Motor neuron (in vitro differentiated cells): ENCODE measurements at regions not wholly inside any gene's neighbourhood (a gene's known extent, or its start where the extent isn't known, plus 50 kb on each side); places are given as distances from the start of the nearest gene placed in this dataset.

Experiments used
- ATAC-seq, 8 experiments: fragments of 200-7000 bp; cut with Tn5 transposase; replicated peaks in 6 of 8; 2 replicates each; pipeline ENCODE4 v1.8.0; 2021; ENCODE audit warnings: mild to moderate bottlenecking in 8 of 8, moderate library complexity in 8 of 8
- H3K27ac ChIP-seq, 2 donors: fragments of 250-450 bp; sonication (Bioruptor Pico); 2 replicates each; pipeline ENCODE4 v1.9.0; 2021; ENCODE audit warnings: antibody characterized with exemption in 2 of 2, mild to moderate bottlenecking in 2 of 2, moderate library complexity in 1 of 2
- H3K4me1 ChIP-seq, 2 donors: fragments of 250-450 bp; sonication (Bioruptor Pico); replicated peaks in 1 of 2; 2 replicates each; pipeline ENCODE4 v1.6.1; 2021; ENCODE audit warnings: antibody characterized with exemption in 2 of 2, mild to moderate bottlenecking in 2 of 2, moderate library complexity in 1 of 2
- H3K4me3 ChIP-seq, 5 donors: fragments of 250-450 bp; sonication (Bioruptor Pico); 2 replicates each; pipeline ENCODE4 v1.9.0; 2021; ENCODE audit warnings: antibody characterized with exemption in 5 of 5, mild to moderate bottlenecking in 5 of 5, moderate library complexity in 4 of 5
- WGBS, 10 experiments: fragments of 450-650 bp; shearing (Covaris generic); methylation state at CpG; one replicate each; pipeline ENCODE4 v1.0.0; 2022; 5-methylcytosine and 5-hydroxymethylcytosine counted together
- in situ Hi-C, 9 experiments: fragments of 400-800 bp; cut with MboI; loops; one replicate each; pipeline ENCODE4 v1.15.0; 2021; ENCODE audit warnings: low sequenced_read_pairs in 9 of 9, low pct_unique_long_range_greater_than_20kb in 2 of 9; ENCODE audit not compliant: unreplicated experiment in 9 of 9

- ATAC-seq, result no peak
- no peak overlapping the region for H3K27ac ChIP-seq
- in situ Hi-C loops, result no loop called here
- H3K4me3 ChIP-seq, result no peak overlapping the region
- no peaks in the 10 kb centered on the region for H3K4me1 ChIP-seq
These were observed 341.8 kb upstream of the SMARCA2 start for GRCh38 chr9:1673300-1673699.

DNA sequence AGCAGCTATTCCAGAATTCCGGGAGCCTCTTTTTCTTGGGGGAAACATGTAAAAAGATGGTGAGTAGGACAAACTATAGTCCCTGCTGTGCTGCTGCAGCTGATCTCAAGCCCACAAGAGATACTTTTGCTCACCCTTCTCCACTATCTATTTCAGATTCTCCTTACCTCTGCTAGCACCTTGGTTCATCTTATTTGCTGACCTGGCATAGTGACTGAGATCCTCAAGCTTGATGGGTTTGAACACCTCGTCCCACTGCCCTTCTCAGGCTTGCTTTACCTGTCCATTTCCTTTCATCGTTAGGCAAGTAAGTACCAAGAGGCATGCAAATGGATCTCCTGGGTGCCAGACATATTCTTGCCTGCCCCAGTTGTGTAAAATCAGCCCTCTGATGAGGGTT lies 338.4 kb upstream of the SMARCA2 start:
- no peak overlapping the region for H3K27ac ChIP-seq
- WGBS, 10 experiments, result 0 to 100% (median 36%) methylated on average over 1 to 3 of the region's 3 CpGs; no CpG with 5 or more reads in 2 of the 10 experiments
- no peak for ATAC-seq
- no peak overlapping the region for H3K4me3 ChIP-seq
- in situ Hi-C loops, result no loop called here
- H3K4me1 ChIP-seq, result no peaks in the 10 kb centered on the region

DNA sequence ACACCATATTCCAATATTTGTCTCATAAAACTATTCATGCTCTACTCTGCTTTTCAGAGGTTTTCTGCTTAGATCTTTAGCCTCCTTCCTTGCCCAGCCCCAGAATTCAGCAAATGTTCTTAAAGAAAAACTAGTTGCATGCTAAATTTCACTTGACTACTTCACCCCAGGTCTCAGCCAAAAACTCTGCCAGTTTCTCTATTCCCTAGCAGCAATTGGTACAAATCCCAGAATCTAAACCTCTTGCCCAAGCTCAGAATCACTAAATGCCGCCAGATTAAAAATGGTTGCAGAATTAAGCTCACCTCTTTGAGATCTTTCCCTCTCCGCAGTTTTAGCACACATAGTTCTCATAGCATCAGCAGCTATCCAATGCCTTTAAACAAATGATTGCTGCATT lies 331.2 kb upstream of the SMARCA2 start:
- in situ Hi-C loops, result no loop called here
- Histone ChIP-seq H3K4me1 (no peaks in the 10 kb centered on the region), H3K27ac (no peak overlapping the region), H3K4me3 (no peak overlapping the region)
- ATAC-seq, result no peak
- 45 to 100% (median 85%) methylated on average over 1 to 2 of the region's 2 CpGs; no CpG with 5 or more reads in 2 of the 10 experiments for WGBS, 10 experiments

GRCh38 chr9:1698991-1699390 lies 316.2 kb upstream of the SMARCA2 start:
- in situ Hi-C loops, result no loop called here
- Histone ChIP-seq H3K4me1 (no peaks in the 10 kb centered on the region), H3K4me3 (no peak overlapping the region), H3K27ac (no peak overlapping the region)
- 18 to 98% (median 89%) methylated on average over 4 to 5 of the region's 5 CpGs for WGBS, 10 experiments
- ATAC-seq, result no peak

GRCh38 chr9:1701113-1701512 lies 314.0 kb upstream of the SMARCA2 start:
- no peak overlapping the region for H3K4me3 ChIP-seq
- H3K4me1 ChIP-seq, result no peaks in the 10 kb centered on the region
- 17 to 100% (median 83%) methylated on average over 1 to 2 of the region's 2 CpGs; no CpG with 5 or more reads in 2 of the 10 experiments for WGBS, 10 experiments
- in situ Hi-C loops, result loop anchor here in 1 of 9 experiments (25.0 kb wide), 1 partner anchor 361 kb away; no protein-coding TSS in a partner anchor
- no peak overlapping the region for H3K27ac ChIP-seq
- ATAC-seq, result no peak

- ATAC-seq, result no peak
- in situ Hi-C loops, result loop anchor here in 1 of 9 experiments (25.0 kb wide), 1 partner anchor 360 kb away; no protein-coding TSS in a partner anchor
- 0 to 86% (median 59%) methylated on average over 1 to 3 of the region's 3 CpGs; no CpG with 5 or more reads in 1 of the 10 experiments for WGBS, 10 experiments
- Histone ChIP-seq H3K4me1 (no peaks in the 10 kb centered on the region), H3K27ac (no peak overlapping the region), H3K4me3 (no peak overlapping the region)
These were observed 312.4 kb upstream of the SMARCA2 start for GRCh38 chr9:1702701-1703100.

GRCh38 chr9:1707291-1707690 lies 307.9 kb upstream of the SMARCA2 start:
- WGBS, 10 experiments, result 0 to 100% (median 69%) methylated on average over 1 of the region's 1 CpG; no CpG with 5 or more reads in 2 of the 10 experiments
- no peaks in the 10 kb centered on the region for H3K4me1 ChIP-seq
- H3K4me3 ChIP-seq, result no peak overlapping the region
- H3K27ac ChIP-seq, result no peak overlapping the region
- ATAC-seq, result peak in 1 of 8 experiments; percentile 60
- in situ Hi-C loops, result loop anchor here in 1 of 9 experiments (25.0 kb wide), 1 partner anchor 355 kb away; no protein-coding TSS in a partner anchor

DNA sequence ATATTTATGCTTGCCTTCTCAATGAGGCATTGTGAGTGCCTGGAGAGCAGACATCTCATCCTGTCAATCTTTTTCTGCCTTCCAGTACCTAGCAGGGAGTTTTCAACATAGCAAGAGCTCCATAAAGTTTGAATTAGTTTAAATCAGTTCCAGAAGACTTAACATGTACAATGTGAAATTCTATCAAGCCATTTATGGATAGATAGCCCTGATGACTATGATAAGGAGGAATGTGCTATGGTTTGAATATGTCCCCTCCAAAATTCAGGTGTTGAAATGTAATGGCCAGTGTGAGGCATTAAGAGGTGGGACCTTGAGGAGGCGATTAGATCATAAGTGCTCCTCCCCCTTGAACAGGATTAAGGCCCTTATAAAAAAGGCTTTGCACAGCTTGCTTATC lies 306.9 kb upstream of the SMARCA2 start:
- 86% methylated on average over 1 of the region's 1 CpG; no CpG with 5 or more reads in 9 of the 10 experiments for WGBS, 10 experiments
- H3K4me1 ChIP-seq, result no peaks in the 10 kb centered on the region
- in situ Hi-C loops, result loop anchor here in 1 of 9 experiments (25.0 kb wide), 1 partner anchor 354 kb away; no protein-coding TSS in a partner anchor

GRCh38 chr9:1709347-1709746 lies 305.8 kb upstream of the SMARCA2 start:
- H3K27ac ChIP-seq, result no peak overlapping the region
- no peak for ATAC-seq
- no peak overlapping the region for H3K4me3 ChIP-seq
- H3K4me1 ChIP-seq, result no peaks in the 10 kb centered on the region
- in situ Hi-C loops, result loop anchor here in 1 of 9 experiments (25.0 kb wide), 1 partner anchor 353 kb away; no protein-coding TSS in a partner anchor
- 22 to 100% (median 79%) methylated on average over 1 of the region's 1 CpG; no CpG with 5 or more reads in 2 of the 10 experiments for WGBS, 10 experiments

More for the DNA sequence above, 306.9 kb upstream of the SMARCA2 start:
- Histone ChIP-seq H3K4me3 (no peak overlapping the region), H3K27ac (no peak overlapping the region)
- ATAC-seq, result peak in 2 of 8 experiments; percentile 42 to 86

DNA sequence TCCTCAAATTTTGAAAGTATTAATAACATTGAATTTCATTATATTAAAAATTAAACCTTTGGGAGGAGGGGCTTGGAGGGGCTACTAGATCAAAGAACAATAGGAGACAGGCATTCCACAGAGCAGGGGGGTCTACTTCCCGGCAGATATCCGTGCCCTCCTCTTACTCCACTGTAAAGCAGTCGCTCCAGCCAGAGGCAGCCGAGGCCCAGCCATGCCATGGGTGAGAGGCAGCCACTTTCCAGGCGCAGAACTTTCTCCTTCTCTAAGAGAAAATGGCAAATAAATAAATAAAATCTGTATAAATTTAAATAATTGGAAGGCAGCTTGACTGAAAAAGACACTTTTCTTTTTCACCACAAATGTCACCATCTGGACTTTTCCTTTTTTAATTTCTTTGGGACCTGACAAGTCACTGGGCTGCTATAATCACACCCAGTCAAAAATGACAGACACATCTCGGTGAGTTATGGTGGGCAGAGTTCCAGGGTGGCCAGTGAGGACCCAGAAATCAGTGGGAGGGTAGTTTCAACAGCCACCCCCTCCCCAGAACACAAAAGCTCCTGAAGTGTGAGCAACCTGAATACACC lies 302.2 kb upstream of the SMARCA2 start:
- in situ Hi-C loops, result loop anchor here in 1 of 9 experiments (25.0 kb wide), 1 partner anchor 349 kb away; no protein-coding TSS in a partner anchor
- 33 to 95% (median 80%) methylated on average over 1 to 6 of the region's 6 CpGs; no CpG with 5 or more reads in 1 of the 10 experiments for WGBS, 10 experiments
- H3K4me1 ChIP-seq, result no peaks in the 10 kb centered on the region

GRCh38 chr9:1713841-1714240 lies 301.3 kb upstream of the SMARCA2 start:
- in situ Hi-C loops, result loop anchor here in 1 of 9 experiments (25.0 kb wide), 1 partner anchor 348 kb away; no protein-coding TSS in a partner anchor
- WGBS, 10 experiments, result 10 to 100% (median 89%) methylated on average over 1 to 3 of the region's 3 CpGs; no CpG with 5 or more reads in 1 of the 10 experiments
- no peaks in the 10 kb centered on the region for H3K4me1 ChIP-seq
- no peak overlapping the region for H3K4me3 ChIP-seq
- no peak overlapping the region for H3K27ac ChIP-seq
- peak in 3 of 8 experiments; percentile 19 to 97 (median 34) for ATAC-seq

More for the DNA sequence above, 302.2 kb upstream of the SMARCA2 start:
- no peak for ATAC-seq
- Histone ChIP-seq H3K27ac (no peak overlapping the region), H3K4me3 (no peak overlapping the region)

DNA sequence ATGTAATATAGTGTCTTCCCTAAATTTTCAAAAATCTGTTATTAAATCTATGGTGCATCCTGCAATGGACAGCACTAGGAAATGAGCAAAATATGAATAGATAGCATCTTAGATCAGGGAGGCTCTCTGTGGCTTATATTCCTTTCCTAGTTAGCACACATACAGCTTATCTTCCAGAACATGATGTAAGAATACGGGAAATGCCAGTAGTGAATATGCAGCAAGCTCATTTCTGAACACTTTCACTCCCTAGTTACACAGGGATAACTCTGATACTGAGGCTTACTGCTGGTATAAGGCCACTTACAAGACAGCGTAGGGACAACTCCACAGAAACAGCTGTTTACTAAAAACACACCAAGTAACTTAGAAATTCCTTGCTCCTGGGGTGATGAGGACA lies 297.3 kb upstream of the SMARCA2 start:
- 0 to 100% (median 38%) methylated on average over 1 to 2 of the region's 2 CpGs; no CpG with 5 or more reads in 2 of the 10 experiments for WGBS, 10 experiments
- H3K27ac ChIP-seq, result no peak overlapping the region
- in situ Hi-C loops, result loop anchor here in 1 of 9 experiments (25.0 kb wide), 1 partner anchor 344 kb away; no protein-coding TSS in a partner anchor
- ATAC-seq, result peak in 3 of 8 experiments; percentile 23 to 84 (median 48)
- no peaks in the 10 kb centered on the region for H3K4me1 ChIP-seq
- no peak overlapping the region for H3K4me3 ChIP-seq

DNA sequence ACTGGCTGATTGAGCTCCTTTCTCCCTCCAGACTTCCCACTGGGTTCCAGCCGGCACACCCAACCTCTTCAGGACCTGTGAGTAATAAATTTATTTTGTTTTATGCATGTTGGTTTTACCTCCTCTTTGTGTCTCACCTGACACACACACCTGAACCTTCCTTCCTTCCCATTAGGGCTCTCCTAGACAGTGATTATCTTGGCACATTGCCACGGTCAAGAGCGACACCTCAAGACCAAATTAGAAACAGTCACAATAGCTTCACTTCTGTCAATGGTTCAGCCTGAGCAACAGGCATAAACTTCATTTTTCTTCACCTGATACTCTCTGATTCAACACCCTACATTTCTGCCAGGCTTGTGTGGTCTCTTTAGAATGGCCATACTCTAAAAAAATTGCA lies 296.3 kb upstream of the SMARCA2 start:
- no peak for ATAC-seq
- in situ Hi-C loops, result loop anchor here in 1 of 9 experiments (25.0 kb wide), 1 partner anchor 343 kb away; no protein-coding TSS in a partner anchor
- WGBS, 10 experiments, result 0 to 92% (median 67%) methylated on average over 1 to 3 of the region's 3 CpGs; no CpG with 5 or more reads in 3 of the 10 experiments
- Histone ChIP-seq H3K4me1 (no peaks in the 10 kb centered on the region), H3K27ac (no peak overlapping the region), H3K4me3 (no peak overlapping the region)
